HCT116 (cell line): ENCODE measurements at regions not wholly inside any gene's neighbourhood (a gene's known extent, or its start where the extent isn't known, plus 50 kb on each side); places are given as distances from the start of the nearest gene placed in this dataset.

Source experiments
- ATAC-seq: fragments of 200-7000 bp; cut with Tn5 transposase; 2 replicates; pipeline ENCODE4 v1.9.1; 2020; ENCODE audit warnings: mild to moderate bottlenecking, moderate library complexity
- BruUV-seq: library from RNA; stranded (reverse); fragments of 400-500 nt; replicated peaks from 2 replicates; lab custom pipeline; 2021; lab: Mats Ljungman, UMichigan
- CTCF ChIA-PET: fragments of 300-600 bp; sonication (Branson Sonifier 250); formaldehyde crosslinking; loops from one replicate; lab custom pipeline; 2021; ENCODE audit warnings: antibody characterized with exemption; lab: Charles Lee
- POLR2A ChIA-PET: fragments of 300-600, 350-600 bp; sonication (Branson Sonifier 250); formaldehyde crosslinking; loops from one replicate; lab custom pipeline; 2021; ENCODE audit warnings: antibody characterized with exemption; lab: Charles Lee
- RAD21 ChIA-PET, 2 experiments: fragments of 300-600 bp; sonication (Branson Sonifier 250); formaldehyde crosslinking; loops; one replicate each; lab custom pipeline; 2023; ENCODE audit warnings: low total read pairs in 2 of 2; ENCODE audit not compliant: uncharacterized antibody in 2 of 2, unreplicated experiment in 2 of 2, low non-redundant PET in 1 of 2; lab: Charles Lee
- DNase-seq: peaks from one replicate; pipeline ENCODE4 v3.0.0-alpha.2; 2010; ENCODE audit warnings: low read depth, low spot score
- H2AFZ ChIP-seq: fragments of 200-600 bp; shearing (Covaris generic), sonication (generic); 2 replicates; pipeline ENCODE4 v1.6.1; 2017; ENCODE audit warnings: low read depth, mixed run types, mixed read lengths, antibody characterized with exemption, low read length; ENCODE audit not compliant: poor library complexity, severe bottlenecking
- H3K27ac ChIP-seq: 2 replicates; pipeline ENCODE4 v1.5.1; 2012; ENCODE audit warnings: low read depth, low read length
- H3K27me3 ChIP-seq: fragments of 200-600 bp; sonication (generic); 2 replicates; pipeline ENCODE4 v1.6.1; 2016; ENCODE audit warnings: mixed run types, low read length, mixed read lengths; ENCODE audit not compliant: insufficient read depth
- H3K36me3 ChIP-seq, 2 experiments: fragments of 200-500 bp in 1 of 2; fragments of 200-600 bp in 1 of 2; sonication (Bioruptor generic) in 1 of 2; sonication (generic) in 1 of 2; 2 replicates each; pipeline versions ENCODE4 v1.5.1 to v1.6.1; 2014 to 2016; ENCODE audit warnings: low read length in 2 of 2, inconsistent platforms in 1 of 2, mixed read lengths in 1 of 2, mixed run types in 1 of 2; ENCODE audit not compliant: insufficient read depth in 2 of 2, control insufficient read depth in 1 of 2
- H3K4me1 ChIP-seq, 2 experiments: fragments of 200-600 bp in 1 of 2; sonication (generic) in 1 of 2; 2 replicates each; pipeline versions ENCODE4 v1.5.1 to v1.6.1; 2012 to 2017; ENCODE audit warnings: low read length in 2 of 2, inconsistent platforms in 1 of 2, mild to moderate bottlenecking in 1 of 2, mixed read lengths in 1 of 2, mixed run types in 1 of 2, moderate library complexity in 1 of 2; ENCODE audit not compliant: insufficient read depth in 2 of 2, control insufficient read depth in 1 of 2
- H3K4me2 ChIP-seq: fragments of 200-600 bp; sonication (generic); 2 replicates; pipeline ENCODE4 v1.6.1; 2017; ENCODE audit warnings: mixed run types, low read length, mixed read lengths
- H3K4me3 ChIP-seq, 2 experiments: fragments of 200-600 bp in 1 of 2; sonication (generic) in 1 of 2; replicated peaks in 1 of 2; 2 replicates each; pipeline ENCODE4 v1.5.1; 2011 to 2016; ENCODE audit warnings: low read length in 2 of 2, control low read depth in 1 of 2, low read depth in 1 of 2, mild to moderate bottlenecking in 1 of 2, mixed read lengths in 1 of 2, mixed run types in 1 of 2
- H3K79me2 ChIP-seq: fragments of 200-600 bp; sonication (generic); 2 replicates; pipeline ENCODE4 v1.6.1; 2017; ENCODE audit warnings: mild to moderate bottlenecking, mixed run types, low read length, moderate library complexity, mixed read lengths; ENCODE audit not compliant: insufficient read depth
- H3K9ac ChIP-seq: fragments of 200-600 bp; sonication (generic); 2 replicates; pipeline ENCODE4 v1.6.1; 2016; ENCODE audit warnings: low read length, mixed read lengths
- H3K9me2 ChIP-seq: fragments of 200-600 bp; sonication (generic), shearing (Covaris generic); 2 replicates; pipeline ENCODE4 v1.6.1; 2017; ENCODE audit warnings: mixed run types, mild to moderate bottlenecking, moderate library complexity; ENCODE audit not compliant: insufficient read depth
- H3K9me3 ChIP-seq, 2 experiments: fragments of 200-500 bp in 1 of 2; fragments of 200-600 bp in 1 of 2; sonication (Bioruptor generic) in 1 of 2; sonication (generic) in 1 of 2; 2 replicates each; pipeline ENCODE4 v1.6.1; 2014 to 2017; ENCODE audit warnings: low read length in 2 of 2, mixed read lengths in 2 of 2, inconsistent platforms in 1 of 2, low read depth in 1 of 2, mild to moderate bottlenecking in 1 of 2, mixed run types in 1 of 2, moderate library complexity in 1 of 2; ENCODE audit not compliant: control insufficient read depth in 1 of 2, insufficient read depth in 1 of 2
- H4K20me1 ChIP-seq: fragments of 200-600 bp; sonication (generic), shearing (Covaris generic); 2 replicates; pipeline ENCODE4 v1.6.1; 2017; ENCODE audit warnings: mixed run types, mild to moderate bottlenecking, moderate library complexity; ENCODE audit not compliant: insufficient read depth
- CEBPB ChIP-seq: IDR thresholded peaks from 2 replicates; pipeline ENCODE4 v1.6.1; 2012; ENCODE audit warnings: low read depth
- EGR1 ChIP-seq: IDR thresholded peaks from 2 replicates; pipeline ENCODE4 v1.6.1; 2012; ENCODE audit warnings: low read depth
- ELF1 ChIP-seq: IDR thresholded peaks from 2 replicates; pipeline ENCODE4 v1.6.1; 2012; ENCODE audit warnings: low read depth, borderline replicate concordance
- EZH2phosphoT487 ChIP-seq: fragments of 200-600 bp; IDR thresholded peaks from 2 replicates; pipeline ENCODE4 v1.6.1; 2018; ENCODE audit warnings: antibody characterized with exemption, borderline replicate concordance
- FOSL1 ChIP-seq: IDR thresholded peaks from 2 replicates; pipeline ENCODE4 v1.6.1; 2012; ENCODE audit warnings: low read depth
- JUND ChIP-seq: IDR thresholded peaks from 2 replicates; pipeline ENCODE4 v1.6.1; 2012
- POLR2A ChIP-seq: IDR thresholded peaks from 2 replicates; pipeline ENCODE4 v1.7.0; 2011; ENCODE audit warnings: borderline replicate concordance; ENCODE audit not compliant: insufficient read depth, insufficient read length; ENCODE audit errors: extremely low read depth
- POLR2AphosphoS5 ChIP-seq: IDR thresholded peaks from 2 replicates; pipeline ENCODE4 v1.6.1; 2011; ENCODE audit warnings: mild to moderate bottlenecking, low read depth, low read length, moderate library complexity
- SP1 ChIP-seq: IDR thresholded peaks from 2 replicates; pipeline ENCODE4 v1.6.1; 2012; ENCODE audit warnings: low read depth
- SRF ChIP-seq: IDR thresholded peaks from 2 replicates; pipeline ENCODE4 v1.6.1; 2012; ENCODE audit warnings: low read depth
- YY1 ChIP-seq: IDR thresholded peaks from 2 replicates; pipeline ENCODE4 v1.6.1; 2011; ENCODE audit warnings: low read length, low read depth, moderate library complexity, mild to moderate bottlenecking; ENCODE audit not compliant: insufficient replicate concordance; ENCODE audit errors: extremely low read depth
- ZFX ChIP-seq: fragments of 450-650 bp; IDR thresholded peaks from 2 replicates; pipeline ENCODE4 v1.6.1; 2017
- intact Hi-C: fragments of 100-400 bp; cut with micrococcal nuclease; formaldehyde crosslinking; loops from 2 replicates; pipeline ENCODE4 v1.10.0; 2022
- TF ChIP-seq, protein P1 (sequence below): IDR thresholded peaks from 2 replicates; pipeline ENCODE4 v1.6.1; 2012

GRCh38 chr16:22425036-22425801 lies 50.8 kb upstream of the CDR2 start:
- Histone ChIP-seq H3K4me1 (no peaks in the 10 kb centered on the region), H3K79me2 (no peaks in the 10 kb centered on the region), H4K20me1 (no peaks in the 10 kb centered on the region), H3K27ac (no peak overlapping the region), H2AFZ (no peak overlapping the region), H3K9ac (no peak overlapping the region), H3K4me3 (no peak overlapping the region), H3K9me3 (no peaks in the 10 kb centered on the region), H3K9me2 (no peaks in the 10 kb centered on the region), H3K4me2 (no peak overlapping the region), H3K27me3 (no peaks in the 10 kb centered on the region), H3K36me3 (peaks cover 0 to 7% of the 10 kb centered on the region in 2 experiments; a peak in 1 of 4 replicates)
- ChIA-PET RAD21 (no interaction called here), CTCF (no interaction called here)
- intact Hi-C loops, result no loop called here
- DNase-seq (no peak), ATAC-seq (no peak)
- BruUV-seq, result no TSS peak
- TF ChIP-seq POLR2A, result no peak
- no peak for TF ChIP-seq EGR1
- TF ChIP-seq POLR2AphosphoS5, result no peak
- TF ChIP-seq, protein P1, sequence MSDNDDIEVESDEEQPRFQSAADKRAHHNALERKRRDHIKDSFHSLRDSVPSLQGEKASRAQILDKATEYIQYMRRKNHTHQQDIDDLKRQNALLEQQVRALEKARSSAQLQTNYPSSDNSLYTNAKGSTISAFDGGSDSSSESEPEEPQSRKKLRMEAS, result no peak
- TF ChIP-seq ZFX, result no peak
- TF ChIP-seq JUND, result no peak
- TF ChIP-seq CEBPB, result no peak
- TF ChIP-seq EZH2phosphoT487, result no peak
- no peak for TF ChIP-seq FOSL1
- TF ChIP-seq, all 23 proteins: peak for 0
- POLR2A ChIA-PET, result no interaction called here

DNA sequence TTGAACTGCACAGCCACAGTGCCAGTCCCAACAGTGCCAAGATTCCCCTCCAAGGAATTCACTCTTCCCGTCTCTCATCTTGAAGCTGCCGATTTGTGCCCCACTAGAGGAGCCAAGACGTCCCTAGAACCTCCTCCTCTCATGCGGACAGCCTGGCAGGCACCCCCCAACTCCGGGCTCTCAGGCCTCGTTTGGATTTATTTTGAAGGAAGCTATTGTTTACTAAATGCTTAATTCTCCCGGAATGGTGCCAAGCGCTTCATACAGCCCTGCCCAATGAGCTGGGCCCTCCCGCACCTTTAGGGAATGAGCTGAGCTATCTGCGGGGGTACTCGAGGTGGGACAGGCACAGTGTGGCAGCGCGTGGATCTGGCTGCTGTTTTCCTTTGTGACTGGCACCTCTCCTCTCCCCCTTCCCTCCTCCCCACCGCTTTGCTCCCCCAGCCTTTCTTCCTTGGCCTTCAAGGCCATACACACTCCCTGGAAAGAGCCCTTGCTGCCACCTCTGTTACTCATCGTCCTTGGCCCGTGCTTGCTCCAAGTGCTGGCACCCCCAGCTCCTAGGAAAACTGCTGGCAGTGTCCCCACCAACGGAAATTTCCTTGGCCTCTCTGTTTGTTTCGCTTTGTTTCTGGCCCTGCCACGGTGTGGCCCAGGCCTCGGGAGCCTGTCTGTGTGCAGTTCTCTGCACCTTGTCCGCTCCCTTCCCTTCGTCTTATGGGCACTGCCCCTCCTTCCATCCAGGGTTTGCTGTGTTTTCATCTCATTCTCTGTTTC lies 49.9 kb upstream of the CDR2 start:
- intact Hi-C loops, result no loop called here
- H2AFZ ChIP-seq, result no peak overlapping the region
- no peak overlapping the region for H3K4me3 ChIP-seq
- ChIA-PET POLR2A (no interaction called here), RAD21 (no interaction called here), CTCF (no interaction called here)
- no peak for TF ChIP-seq ZFX
- no peak for TF ChIP-seq POLR2AphosphoS5
- TF ChIP-seq JUND, result no peak
- no peak for TF ChIP-seq YY1
- no peak for TF ChIP-seq POLR2A
- TF ChIP-seq ELF1, result no peak
- no peak for TF ChIP-seq SP1
- TF ChIP-seq SRF, result no peak
- H3K27ac ChIP-seq, result no peak overlapping the region
- H3K36me3 ChIP-seq, result peaks cover 0 to 7% of the 10 kb centered on the region in 2 experiments; a peak in 1 of 4 replicates
- H3K9ac ChIP-seq, result no peak overlapping the region
- no peaks in the 10 kb centered on the region for H3K79me2 ChIP-seq
- H3K9me2 ChIP-seq, result no peaks in the 10 kb centered on the region
- BruUV-seq, result no TSS peak
- H4K20me1 ChIP-seq, result no peaks in the 10 kb centered on the region
- no peaks in the 10 kb centered on the region for H3K9me3 ChIP-seq
- DNase-seq (no peak), ATAC-seq (no peak)
- H3K4me2 ChIP-seq, result no peak overlapping the region
- no peaks in the 10 kb centered on the region for H3K27me3 ChIP-seq
- H3K4me1 ChIP-seq, result no peaks in the 10 kb centered on the region
